ENCODE measurements at regions not wholly inside any gene's neighbourhood (a gene's known extent, or its start where the extent isn't known, plus 50 kb on each side); places are given as distances from the start of the nearest gene placed in this dataset.

GRCh38 chr1:224504297-224505041 is 69.9 kb upstream of the WDR26 start:
- no peak for DNase-seq (ENCODE audit: insufficient read length, low spot score)

GRCh38 chr1:224505454-224506093 is 71.0 kb upstream of the WDR26 start:
- DNase-seq (ENCODE audit: insufficient read length, low spot score) (no peak), FAIRE-seq (no peak)

More at GRCh38 chr1:224504297-224505041, 69.9 kb upstream of the WDR26 start:
- peak; percentile 44 for FAIRE-seq

DNA sequence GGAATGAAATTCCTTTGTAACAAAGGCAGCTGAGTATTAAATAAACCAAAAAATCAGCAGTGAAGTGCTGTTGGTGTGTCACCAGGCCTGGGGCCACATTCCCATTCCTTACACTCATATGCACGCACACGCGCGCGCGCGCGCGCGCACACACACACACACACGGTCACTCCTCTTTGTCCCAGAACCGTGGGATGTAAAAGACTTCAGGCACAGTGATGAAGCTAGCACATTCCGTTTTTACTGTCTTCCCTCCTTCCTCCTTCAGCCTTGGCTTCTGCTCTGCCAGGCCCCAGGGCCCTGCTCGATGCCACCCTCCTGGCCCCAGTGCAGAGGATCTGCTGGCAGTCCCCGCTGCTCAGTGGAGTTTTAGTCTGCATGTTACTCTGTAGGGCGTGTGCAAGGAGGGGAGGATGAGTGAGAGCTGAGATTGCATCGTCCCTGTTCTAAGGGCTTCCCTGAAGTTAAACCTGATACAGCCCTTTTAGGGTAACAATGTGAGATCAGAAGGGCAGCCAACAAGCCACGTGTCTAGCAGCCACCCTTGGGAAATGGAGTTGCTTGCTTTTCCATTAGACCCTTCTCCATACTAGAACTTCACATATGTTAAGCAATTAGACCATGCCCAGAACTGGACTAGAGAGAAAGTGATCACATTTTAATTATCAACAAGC is 71.7 kb upstream of the WDR26 start:
- FAIRE-seq (no peak), DNase-seq (ENCODE audit: insufficient read length, low spot score) (no peak)

GRCh38 chr1:224507771-224508523 is 73.3 kb upstream of the WDR26 start:
- FAIRE-seq (no peak), DNase-seq (ENCODE audit: insufficient read length, low spot score) (no peak)

DNA sequence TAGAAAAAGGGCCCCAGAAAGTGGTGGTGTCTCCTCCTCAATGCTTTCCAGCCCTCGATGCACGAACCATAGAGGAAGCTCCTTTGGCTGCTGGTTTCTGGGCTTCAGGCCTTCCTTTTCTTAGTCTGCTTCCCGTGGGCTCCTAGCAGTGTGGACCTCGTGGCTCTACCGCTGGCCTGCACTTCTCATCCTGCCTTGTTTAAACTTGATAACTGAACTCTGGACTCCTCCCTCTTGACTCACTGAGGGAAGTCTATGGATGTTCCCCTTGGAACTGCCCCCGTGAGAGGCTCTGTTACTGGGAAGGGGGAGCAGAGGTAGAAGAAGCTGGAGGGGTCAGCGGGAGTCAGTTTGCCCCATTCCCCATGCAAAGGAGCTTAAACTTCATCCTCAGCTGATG is 75.3 kb upstream of the WDR26 start:
- DNase-seq (ENCODE audit: insufficient read length, low spot score) (no peak), FAIRE-seq (no peak)

GRCh38 chr1:224510880-224511645 is 76.5 kb upstream of the WDR26 start:
- no peak for FAIRE-seq
- DNase-seq (ENCODE audit: insufficient read length, low spot score) = no peak

DNA sequence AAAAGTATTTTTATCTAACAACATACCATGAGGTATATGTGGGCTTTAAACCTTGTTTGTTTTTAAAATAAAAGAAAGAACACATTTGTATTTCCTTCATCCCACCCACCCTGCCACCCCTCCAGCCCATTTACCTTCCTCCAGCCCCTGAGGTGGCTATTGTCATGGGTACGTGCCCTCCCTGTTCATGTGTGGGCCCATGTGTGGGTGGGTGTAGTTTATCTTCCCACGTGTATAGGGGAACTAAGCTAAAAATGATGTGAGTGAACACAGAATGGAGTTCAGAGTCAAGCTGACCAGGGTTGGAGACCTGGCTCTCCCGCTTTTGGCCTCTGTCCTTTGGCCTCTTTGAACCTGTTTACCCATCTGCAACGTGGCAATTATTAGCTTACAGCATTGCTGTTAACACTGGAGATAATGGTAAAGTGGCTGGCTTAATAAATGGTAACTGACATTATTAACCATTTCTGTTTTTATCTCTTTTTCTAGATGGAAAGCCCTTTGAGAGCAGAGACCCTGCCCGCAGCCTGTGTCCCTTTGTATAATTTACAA is 78.1 kb upstream of the WDR26 start:
- FAIRE-seq (no peak), DNase-seq (ENCODE audit: insufficient read length, low spot score) (no peak)

- DNase-seq (ENCODE audit: insufficient read length, low spot score) (no peak), FAIRE-seq (no peak)
Observed at GRCh38 chr1:224513383-224513782, 78.8 kb upstream of the WDR26 start.

GRCh38 chr1:224513787-224514209 is 79.2 kb upstream of the WDR26 start:
- DNase-seq (ENCODE audit: insufficient read length, low spot score) (peak; percentile 79), FAIRE-seq (peak; percentile 96)

DNA sequence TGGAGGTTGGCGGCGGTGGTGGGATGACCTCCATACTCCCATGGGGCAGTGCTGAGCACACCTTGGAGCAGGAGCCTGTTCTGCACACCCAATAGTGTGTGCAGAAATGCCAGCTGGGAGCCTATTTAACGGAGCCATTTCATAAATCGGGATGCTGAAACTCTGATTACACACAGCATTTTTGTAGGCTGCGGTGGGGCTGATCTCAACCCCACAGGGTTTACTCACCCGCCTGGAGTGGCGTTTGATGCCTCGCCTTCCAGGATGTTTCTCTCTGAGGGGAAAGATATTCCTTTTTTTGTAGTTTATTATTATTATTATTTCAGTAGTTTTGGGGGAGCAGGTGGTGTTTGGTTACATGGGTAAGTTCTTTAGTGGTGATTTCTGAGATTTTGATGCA is 82.6 kb upstream of the WDR26 start:
- no peak for FAIRE-seq
- no peak for DNase-seq (ENCODE audit: insufficient read length, low spot score)

DNA sequence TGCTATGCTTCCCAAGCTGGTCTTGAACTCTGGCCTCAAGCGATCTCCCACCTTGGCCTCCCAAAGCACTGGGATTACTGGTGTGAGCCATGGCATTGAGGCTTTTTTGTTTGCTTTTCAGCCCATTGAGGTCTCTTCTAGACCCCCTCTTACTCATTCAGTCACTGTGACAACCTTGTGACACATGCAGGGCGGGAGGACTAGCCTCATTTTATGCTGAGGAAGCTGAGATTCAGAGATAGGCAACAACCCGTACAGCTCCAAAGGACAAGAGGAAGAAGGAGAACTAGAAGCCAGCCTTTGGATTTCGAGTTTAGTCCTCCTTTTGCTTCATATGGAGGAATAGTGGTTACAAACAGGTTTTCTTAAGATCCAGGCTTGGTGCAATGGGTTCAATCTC is 83.9 kb upstream of the WDR26 start:
- DNase-seq (ENCODE audit: insufficient read length, low spot score) (no peak), FAIRE-seq (no peak)

DNA sequence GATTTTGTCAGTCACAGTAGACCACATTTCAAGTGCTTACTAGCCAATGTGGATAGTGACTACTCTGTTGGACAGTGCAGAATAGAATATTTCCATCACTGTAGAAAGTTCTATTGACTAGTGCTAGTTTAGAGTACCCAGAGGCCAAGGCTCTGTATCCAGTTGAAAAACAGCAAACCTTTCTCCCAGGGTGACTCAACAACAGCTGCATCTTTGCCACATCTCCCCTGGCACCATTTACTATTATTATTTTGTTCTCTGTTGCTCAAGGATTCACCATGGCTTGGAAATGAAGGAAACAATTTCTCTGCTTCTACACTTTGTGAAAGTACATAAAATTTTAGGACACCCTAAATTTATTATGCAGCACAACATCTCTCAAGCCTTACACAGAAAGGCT is 85.3 kb upstream of the WDR26 start:
- DNase-seq (ENCODE audit: insufficient read length, low spot score) (no peak), FAIRE-seq (no peak)

- DNase-seq (ENCODE audit: insufficient read length, low spot score) = no peak
- FAIRE-seq = no peak
Observed at GRCh38 chr1:224520808-224521207, 86.2 kb upstream of the WDR26 start.

DNA sequence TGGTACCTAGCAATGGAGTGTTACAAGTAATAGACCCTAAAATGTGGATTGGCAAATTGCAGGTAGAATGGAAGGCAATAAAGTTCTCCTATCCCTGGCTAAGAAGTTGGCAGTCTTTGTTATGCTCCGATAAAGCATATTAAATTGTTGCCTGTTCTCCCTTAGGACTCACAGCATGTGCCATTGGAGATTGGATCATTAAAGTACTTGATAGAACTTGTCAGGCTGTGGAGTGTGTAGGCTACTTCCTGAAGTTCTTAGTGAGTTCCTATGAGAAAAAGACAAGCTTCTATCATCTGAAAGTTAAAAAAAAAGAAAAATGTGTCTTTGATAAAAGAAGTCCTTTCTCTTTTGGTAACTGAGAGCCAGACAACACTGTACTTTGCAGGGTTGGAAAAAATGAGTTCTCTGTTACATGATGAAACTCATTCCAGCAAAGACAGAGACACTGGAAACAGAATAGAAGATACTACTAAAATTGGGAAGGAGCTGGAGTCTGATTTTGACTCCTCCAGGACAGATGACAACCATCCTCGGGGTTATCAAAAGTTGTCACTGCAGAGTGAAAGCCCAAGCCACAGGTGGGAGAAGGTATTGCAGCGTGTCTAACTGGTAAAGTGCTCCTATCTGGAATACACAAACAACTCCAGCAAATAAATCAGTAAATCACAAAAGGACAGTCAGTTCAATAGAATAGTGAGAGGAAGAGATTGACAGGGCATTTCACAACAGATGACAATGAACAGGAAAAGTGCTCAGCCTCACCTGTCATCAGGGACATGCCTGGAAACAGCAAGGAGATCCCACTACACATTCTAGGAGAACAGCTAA is 87.5 kb upstream of the WDR26 start:
- no peak for FAIRE-seq
- no peak for DNase-seq (ENCODE audit: insufficient read length, low spot score)

GRCh38 chr1:224523676-224524075 is 89.1 kb upstream of the WDR26 start:
- FAIRE-seq (no peak), DNase-seq (ENCODE audit: insufficient read length, low spot score) (no peak)

GRCh38 chr1:224524679-224525078 is 90.1 kb upstream of the WDR26 start:
- FAIRE-seq (no peak), DNase-seq (ENCODE audit: insufficient read length, low spot score) (no peak)

DNA sequence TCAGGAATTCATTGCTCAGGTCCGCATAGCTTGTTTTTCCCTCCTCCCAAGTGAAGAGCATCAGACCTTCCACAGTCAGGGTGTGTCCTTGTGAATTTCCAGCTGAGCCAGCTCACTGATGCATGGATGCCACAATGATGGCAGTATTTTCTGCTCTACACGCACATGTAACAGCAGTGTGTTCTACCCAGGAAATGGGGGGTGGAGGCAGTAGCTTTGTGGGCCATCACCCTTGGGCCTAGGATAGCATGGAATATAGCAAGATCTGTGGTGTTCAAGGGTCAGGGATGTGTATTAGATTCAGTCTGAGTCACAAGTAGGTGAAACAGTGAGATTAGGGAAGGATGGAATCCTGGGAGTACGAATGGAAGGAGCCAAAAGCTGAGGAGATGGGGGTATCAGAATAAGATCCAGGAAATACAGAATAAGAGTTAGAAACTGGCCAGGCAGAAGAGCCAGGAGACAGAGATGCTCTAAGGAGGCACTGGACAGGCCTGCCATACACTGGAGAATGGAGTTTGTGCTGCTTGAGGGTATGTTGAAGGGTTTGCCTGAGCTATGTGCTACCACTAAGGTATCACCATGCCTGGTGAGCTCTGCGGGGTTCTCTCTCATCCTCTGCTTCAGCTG is 90.6 kb upstream of the CNIH3 start:
- DNase-seq (ENCODE audit: insufficient read length, low spot score) = no peak
- no peak for FAIRE-seq

DNA sequence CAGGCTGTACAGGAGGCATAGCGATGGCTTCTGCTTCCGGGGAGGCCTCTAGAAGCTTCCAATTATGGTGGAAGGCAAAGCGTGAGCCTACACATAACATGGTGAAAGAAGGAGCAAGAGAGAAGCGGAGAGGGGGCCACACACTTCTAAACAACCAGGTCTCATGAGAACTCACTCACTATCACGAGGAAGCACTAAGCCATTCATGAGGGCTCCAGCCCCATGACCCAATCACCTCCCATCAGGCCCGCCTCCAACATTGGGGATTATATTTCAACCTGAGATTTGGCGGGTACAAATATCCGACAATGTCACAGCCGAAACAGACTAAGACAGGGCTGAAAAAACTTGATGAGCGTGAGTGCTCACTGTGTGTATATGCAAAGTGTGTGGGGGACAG is 89.3 kb upstream of the CNIH3 start:
- FAIRE-seq (no peak), DNase-seq (ENCODE audit: insufficient read length, low spot score) (no peak)

- FAIRE-seq (no peak), DNase-seq (ENCODE audit: insufficient read length, low spot score) (no peak)
Observed at GRCh38 chr1:224528900-224529299, 87.2 kb upstream of the CNIH3 start.

Measured in GM19239 (cell line).